Fibroblast of gingiva (primary cell): ENCODE measurements at regions not wholly inside any gene's neighbourhood (a gene's known extent, or its start where the extent isn't known, plus 50 kb on each side); places are given as distances from the start of the nearest gene placed in this dataset.

ENCODE experiments used
- DNase-seq: peaks from one replicate; pipeline ENCODE4 v3.0.0-alpha.2; 2011; ENCODE audit warnings: low read depth

DNA sequence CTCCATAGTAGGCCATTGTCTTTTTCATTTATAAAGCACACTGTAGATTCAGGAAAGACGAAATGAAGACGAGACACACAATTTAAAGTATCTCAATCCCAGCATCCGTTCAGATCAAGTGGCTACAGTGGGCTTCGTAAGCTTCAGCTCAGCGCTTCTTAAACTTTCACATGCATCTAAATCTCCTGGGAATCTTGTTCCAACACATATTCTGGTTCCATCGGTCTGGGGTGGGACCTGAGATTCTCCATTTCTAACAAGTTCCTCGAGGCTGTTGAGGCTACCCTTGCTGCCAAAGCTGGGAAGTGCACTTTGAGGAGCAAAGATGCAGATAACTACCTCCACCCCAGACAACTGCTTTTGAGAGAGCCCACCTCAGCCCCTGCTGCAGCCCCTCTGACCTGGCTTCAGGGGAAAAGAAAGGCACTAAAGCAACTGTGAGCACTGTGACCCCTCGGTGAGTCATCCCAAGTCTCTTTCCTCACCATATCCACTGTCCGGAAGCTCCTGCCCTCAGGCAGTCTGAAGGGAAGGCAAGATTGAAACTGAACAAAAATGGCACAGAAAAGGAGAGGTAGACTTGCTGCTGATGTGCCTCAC lies 201.1 kb upstream of the FBXO11 start:
- DNase-seq, result peak; percentile 62

DNA sequence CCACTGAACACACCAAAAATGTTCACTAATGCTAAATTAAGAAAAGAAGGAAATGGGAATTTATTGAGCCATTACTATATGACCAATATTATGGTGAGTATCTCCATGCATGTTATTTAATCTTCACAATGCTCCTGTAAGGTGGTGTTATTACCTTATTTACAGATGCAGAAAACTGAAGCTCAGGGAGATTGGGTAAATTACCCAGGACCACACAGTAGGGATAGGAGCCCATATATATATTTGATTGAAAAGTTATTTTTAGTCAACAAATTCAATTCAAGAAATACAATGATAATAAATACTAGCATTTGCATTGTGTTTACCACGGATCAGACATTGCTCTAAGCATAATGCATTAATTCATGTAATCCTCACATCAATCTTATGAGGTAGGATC lies 202.2 kb upstream of the FBXO11 start:
- DNase-seq, result no peak

- no peak for DNase-seq
These were observed 203.3 kb upstream of the FBXO11 start for GRCh38 chr2:48109491-48110204.

DNA sequence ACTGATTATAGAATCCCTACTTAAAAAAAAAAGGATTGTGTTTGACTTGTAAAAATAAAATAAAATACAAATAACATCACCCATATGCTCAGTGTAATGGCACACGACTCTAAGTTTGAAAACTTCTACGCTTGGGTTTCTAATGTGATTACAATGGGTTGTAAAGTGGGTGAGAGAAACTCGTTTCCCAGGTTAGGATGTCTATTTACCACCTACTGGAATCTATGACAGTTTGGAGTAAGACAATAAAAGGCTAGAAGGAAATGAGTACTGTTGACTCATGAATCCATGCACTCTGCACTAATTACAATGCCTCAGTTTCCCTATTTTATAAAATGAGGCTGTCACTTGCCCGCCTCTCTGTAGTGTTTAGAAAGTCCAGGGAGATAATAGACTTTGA lies 204.0 kb upstream of the FOXN2 start:
- DNase-seq, result no peak

DNA sequence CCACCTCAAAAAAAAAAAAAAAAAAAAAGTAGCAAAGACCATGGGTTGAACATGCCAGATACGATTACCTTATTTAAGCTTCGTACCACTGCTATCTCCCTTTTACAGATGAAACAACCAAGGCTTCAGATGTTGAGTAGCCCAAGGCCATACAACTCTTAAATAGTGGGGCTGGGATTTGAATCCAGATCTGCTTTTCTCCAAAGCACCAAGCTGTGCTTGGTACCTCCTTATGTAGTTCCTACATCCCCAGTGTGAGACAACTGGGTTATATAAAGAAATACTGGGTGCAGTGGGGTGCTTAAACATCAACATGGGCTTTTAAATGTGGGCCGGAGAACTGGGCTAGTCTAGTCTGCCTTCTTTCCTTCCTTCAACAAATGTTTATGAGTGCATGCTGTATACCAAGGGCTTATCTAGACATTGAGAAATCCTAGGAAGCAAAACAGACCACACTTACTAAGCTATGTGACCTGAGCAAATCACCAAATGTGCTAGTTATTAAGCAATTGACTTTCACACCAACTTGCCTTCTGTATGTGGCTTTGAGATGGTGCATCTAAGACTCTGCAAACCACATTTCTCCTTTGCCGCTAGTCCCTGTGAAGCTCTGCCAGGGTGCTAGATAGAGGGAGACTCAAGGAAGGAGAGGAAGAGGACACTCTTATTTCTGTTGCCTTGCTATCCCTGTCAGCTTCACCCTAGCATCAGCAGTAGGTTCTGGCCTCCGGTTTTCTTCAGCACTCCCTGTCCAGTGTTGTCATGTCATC lies 201.4 kb upstream of the FOXN2 start:
- DNase-seq, result no peak

DNA sequence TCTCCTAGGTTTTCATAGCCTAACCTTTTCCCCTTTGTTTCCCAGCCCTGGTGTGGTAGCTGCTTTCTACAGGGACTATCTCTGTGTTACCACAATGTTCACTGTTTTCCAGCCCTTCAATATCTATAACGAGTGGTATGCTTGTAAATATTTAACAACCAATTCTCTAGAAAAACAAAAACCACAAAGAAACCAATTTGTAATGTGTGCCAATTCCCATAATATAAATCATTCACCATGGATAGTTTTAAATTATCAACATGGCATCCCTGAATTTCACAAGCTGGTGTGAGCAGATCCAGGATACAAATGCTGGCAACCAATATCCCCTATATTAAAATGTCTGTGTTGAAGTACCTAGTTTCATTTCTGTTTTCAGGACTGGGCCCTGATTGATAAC lies 200.7 kb upstream of the FOXN2 start:
- no peak for DNase-seq

- DNase-seq, result peak; percentile 65
These were observed 200.2 kb upstream of the FOXN2 start for GRCh38 chr2:48114256-48114655.

- no peak for DNase-seq
These were observed 198.0 kb upstream of the FOXN2 start for GRCh38 chr2:48116497-48116896.

- no peak for DNase-seq
These were observed 195.6 kb upstream of the FOXN2 start for GRCh38 chr2:48118895-48119294.

DNA sequence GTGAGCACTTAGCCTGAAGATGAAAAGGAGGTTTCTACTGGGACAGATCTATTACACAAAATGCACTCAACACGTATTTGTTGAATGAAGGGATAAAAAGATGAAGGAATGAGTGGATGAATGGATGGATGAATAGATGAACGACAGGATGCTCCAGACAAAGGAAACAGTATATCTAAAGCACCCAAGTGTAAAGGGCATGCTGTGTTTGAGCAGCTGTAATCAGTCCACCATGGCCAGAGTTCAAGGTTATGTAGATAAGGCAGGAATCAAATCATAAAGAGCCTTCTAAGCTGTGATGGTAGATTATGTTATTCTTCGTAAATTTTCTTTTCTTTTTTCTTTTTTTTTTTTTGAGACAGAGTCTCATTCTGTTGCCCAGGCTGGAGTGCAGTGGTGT lies 194.4 kb upstream of the FOXN2 start:
- no peak for DNase-seq

GRCh38 chr2:48120759-48121242 lies 193.7 kb upstream of the FOXN2 start:
- no peak for DNase-seq

GRCh38 chr2:48122166-48122565 lies 192.3 kb upstream of the FOXN2 start:
- no peak for DNase-seq

- DNase-seq, result no peak
These were observed 189.9 kb upstream of the FOXN2 start for GRCh38 chr2:48124592-48124991.

DNA sequence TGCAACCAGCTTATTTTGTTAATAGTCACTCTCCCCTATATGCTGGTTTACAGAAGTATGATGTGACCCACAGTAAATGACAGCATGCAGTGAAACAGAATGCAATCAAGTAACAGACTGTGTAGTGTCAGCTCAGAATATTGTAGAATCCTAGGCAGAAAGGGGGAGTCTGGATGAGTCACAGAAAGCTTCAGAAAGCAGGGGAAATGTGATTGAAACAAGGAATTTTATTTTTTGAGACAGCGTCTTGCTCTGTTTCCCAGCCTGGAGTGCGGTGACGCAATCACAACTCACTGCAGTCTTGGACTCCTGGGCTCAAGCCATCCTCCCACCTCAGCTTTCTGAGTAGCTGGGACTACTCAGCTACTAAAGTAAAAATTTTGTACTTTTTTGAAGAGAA lies 188.3 kb upstream of the FOXN2 start:
- DNase-seq, result peak; percentile 14

DNA sequence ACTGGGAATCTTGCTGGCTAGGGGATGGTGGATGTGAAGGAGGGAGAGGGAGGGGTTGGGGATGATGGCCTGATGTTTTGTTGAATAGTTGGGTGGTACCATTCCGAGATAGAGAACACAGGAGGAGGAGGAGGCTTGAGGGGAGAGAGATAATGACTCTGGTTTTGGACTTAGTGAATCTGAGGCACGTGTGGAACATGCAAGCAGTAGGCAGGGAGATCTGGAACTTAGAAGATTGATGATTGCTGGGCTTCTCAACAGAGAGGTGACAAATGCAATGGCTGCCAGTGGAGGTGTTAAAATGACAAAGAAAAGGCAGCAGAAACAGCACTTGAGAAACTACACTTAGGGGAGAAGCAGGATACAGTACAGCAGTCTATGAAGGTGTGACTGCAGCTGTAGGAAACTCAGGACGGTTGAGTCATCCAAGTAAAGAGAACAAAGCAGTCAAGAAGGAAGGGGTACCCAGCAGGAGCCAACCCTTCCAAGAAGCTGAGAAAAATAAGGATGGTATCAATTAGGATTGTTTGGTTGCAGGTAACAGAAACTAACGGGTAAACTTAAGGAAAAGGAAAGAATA lies 186.8 kb upstream of the FOXN2 start:
- DNase-seq, result no peak

GRCh38 chr2:48129293-48129950 lies 185.1 kb upstream of the FOXN2 start:
- DNase-seq, result no peak

- peak; percentile 75 for DNase-seq
These were observed 182.8 kb upstream of the FOXN2 start for GRCh38 chr2:48131539-48132270.

DNA sequence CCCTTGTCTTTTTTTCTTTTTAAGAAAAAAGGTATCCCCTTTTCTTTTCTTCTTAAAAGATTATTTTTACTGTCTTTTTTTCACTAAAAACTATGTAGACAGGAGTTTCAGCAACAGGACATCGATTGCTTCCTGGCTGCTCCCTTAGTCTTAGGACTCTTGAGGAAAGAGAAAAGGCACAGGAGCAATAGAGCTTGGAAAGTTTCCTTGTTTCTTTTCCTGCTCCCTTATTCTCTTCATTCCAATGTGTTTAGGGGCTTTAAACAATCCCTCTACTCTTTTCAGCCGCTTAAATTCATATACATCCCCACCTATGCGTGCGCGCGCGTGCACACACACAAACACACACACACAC lies 182.2 kb upstream of the FOXN2 start:
- no peak for DNase-seq

GRCh38 chr2:48134704-48135103 lies 179.8 kb upstream of the FOXN2 start:
- DNase-seq, result no peak

DNA sequence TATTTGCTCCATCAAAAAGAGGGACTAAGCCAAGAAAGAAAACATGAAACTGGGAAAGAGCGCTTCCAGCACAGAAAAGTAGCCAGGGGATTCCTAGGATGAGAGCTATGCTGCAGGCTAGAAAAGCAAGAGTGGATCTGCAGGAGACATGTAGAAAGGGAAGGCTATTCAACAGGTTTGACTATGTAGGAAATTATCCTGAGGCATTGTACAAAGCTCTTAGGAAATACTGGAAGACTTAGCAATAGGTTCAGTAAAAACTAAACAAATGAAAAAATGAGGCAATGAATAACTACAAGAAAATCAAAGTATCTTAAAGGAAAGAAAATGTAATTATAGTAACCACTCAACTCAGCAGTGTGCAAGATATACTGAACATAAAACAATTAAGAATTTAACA lies 178.7 kb upstream of the FOXN2 start:
- DNase-seq, result no peak

GRCh38 chr2:48137829-48138228 lies 176.7 kb upstream of the FOXN2 start:
- DNase-seq, result no peak

- DNase-seq, result no peak
These were observed 175.6 kb upstream of the FOXN2 start for GRCh38 chr2:48138898-48139297.
